ENCODE measurements at regions not wholly inside any gene's neighbourhood (a gene's known extent, or its start where the extent isn't known, plus 50 kb on each side); places are given as distances from the start of the nearest gene placed in this dataset.
"Not testable (repeated sequence)": the region's sequence is repeated elsewhere in the genome, so short reads cannot be mapped to it uniquely, and the experiment has no call there.

GRCh38 chr11:39333006-39333405, 2126.4 kb downstream of the LRRC4C start:
- WGBS = 79% methylated on average over 21 of the region's 21 CpGs
- DNase-seq (ENCODE audit: low read depth in 6 of 9, low spot score in 9 of 9); H3K27ac ChIP-seq (ENCODE audit: low read depth in 1 of 2, low read length in 1 of 2); H3K4me3 ChIP-seq (ENCODE audit: low read length in 2 of 2); H3K36me3 ChIP-seq (ENCODE audit: control insufficient read depth in 2 of 2, insufficient read depth in 2 of 2, low read length in 1 of 2); H3K4me1 ChIP-seq (ENCODE audit: control insufficient read depth in 2 of 2, insufficient read depth in 2 of 2, low read length in 2 of 2); H3K9me3 ChIP-seq (ENCODE audit: control insufficient read depth in 2 of 2, insufficient read depth in 1 of 2, low read length in 1 of 2); H3K27me3 ChIP-seq (ENCODE audit: control insufficient read depth in 2 of 2, insufficient read depth in 1 of 2, low read length in 1 of 2): not testable (repeated sequence)

- Histone ChIP-seq H3K9me3 (ENCODE audit: control insufficient read depth in 2 of 2, insufficient read depth in 1 of 2, low read length in 1 of 2) (no peaks in the 10 kb centered on the region), H3K27ac (ENCODE audit: low read depth in 1 of 2, low read length in 1 of 2) (no peak overlapping the region), H3K36me3 (ENCODE audit: control insufficient read depth in 2 of 2, insufficient read depth in 2 of 2, low read length in 1 of 2) (no peaks in the 10 kb centered on the region), H3K27me3 (ENCODE audit: control insufficient read depth in 2 of 2, insufficient read depth in 1 of 2, low read length in 1 of 2) (no peaks in the 10 kb centered on the region), H3K4me1 (ENCODE audit: control insufficient read depth in 2 of 2, insufficient read depth in 2 of 2, low read length in 2 of 2) (no peaks in the 10 kb centered on the region), H3K4me3 (ENCODE audit: low read length in 2 of 2) (no peak overlapping the region)
- no peak for DNase-seq (ENCODE audit: low read depth in 6 of 9, low spot score in 9 of 9)
- WGBS = 62% methylated on average over 6 of the region's 6 CpGs
Observed at GRCh38 chr11:39327302-39327701, 2132.2 kb downstream of the LRRC4C start.

- H3K4me1 ChIP-seq (ENCODE audit: control insufficient read depth in 2 of 2, insufficient read depth in 2 of 2, low read length in 2 of 2); H3K27me3 ChIP-seq (ENCODE audit: control insufficient read depth in 2 of 2, insufficient read depth in 1 of 2, low read length in 1 of 2); H3K4me3 ChIP-seq (ENCODE audit: low read length in 2 of 2); H3K27ac ChIP-seq (ENCODE audit: low read depth in 1 of 2, low read length in 1 of 2); H3K9me3 ChIP-seq (ENCODE audit: control insufficient read depth in 2 of 2, insufficient read depth in 1 of 2, low read length in 1 of 2); DNase-seq (ENCODE audit: low read depth in 6 of 9, low spot score in 9 of 9); H3K36me3 ChIP-seq (ENCODE audit: control insufficient read depth in 2 of 2, insufficient read depth in 2 of 2, low read length in 1 of 2): not testable (repeated sequence)
- 95% methylated on average over 21 of the region's 21 CpGs for WGBS
Observed at GRCh38 chr11:39311888-39312287, 2147.6 kb downstream of the LRRC4C start.

DNA sequence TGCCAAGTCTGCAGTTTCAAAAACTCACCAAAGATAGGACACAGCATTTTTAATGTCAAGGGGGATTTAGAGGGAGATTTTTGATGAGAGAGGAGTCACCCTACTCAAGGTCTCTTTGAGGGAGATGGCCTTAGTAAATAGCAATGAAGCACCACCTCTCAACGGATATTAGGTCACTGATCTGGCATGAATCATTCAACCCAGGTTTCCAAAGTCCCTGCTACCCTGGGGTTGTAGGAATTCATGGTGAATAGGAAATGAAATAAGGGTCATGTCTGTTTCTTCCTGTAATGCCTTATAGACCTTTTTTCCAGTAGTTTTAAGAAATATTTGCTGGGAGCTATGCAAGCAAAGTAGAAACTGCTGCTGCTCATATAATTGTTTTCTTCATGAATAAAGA, 2154.9 kb downstream of the LRRC4C start:
- H3K9me3 ChIP-seq (ENCODE audit: control insufficient read depth in 2 of 2, insufficient read depth in 1 of 2, low read length in 1 of 2) = no peaks in the 10 kb centered on the region
- no peaks in the 10 kb centered on the region for H3K27me3 ChIP-seq (ENCODE audit: control insufficient read depth in 2 of 2, insufficient read depth in 1 of 2, low read length in 1 of 2)
- no peaks in the 10 kb centered on the region for H3K4me1 ChIP-seq (ENCODE audit: control insufficient read depth in 2 of 2, insufficient read depth in 2 of 2, low read length in 2 of 2)
- H3K36me3 ChIP-seq (ENCODE audit: control insufficient read depth in 2 of 2, insufficient read depth in 2 of 2, low read length in 1 of 2) = no peaks in the 10 kb centered on the region
- H3K27ac ChIP-seq (ENCODE audit: low read depth in 1 of 2, low read length in 1 of 2) = no peak overlapping the region
- WGBS = 74% methylated on average over 1 of the region's 1 CpG
- DNase-seq (ENCODE audit: low read depth in 6 of 9, low spot score in 9 of 9) = no peak
- H3K4me3 ChIP-seq (ENCODE audit: low read length in 2 of 2) = no peak overlapping the region

DNA sequence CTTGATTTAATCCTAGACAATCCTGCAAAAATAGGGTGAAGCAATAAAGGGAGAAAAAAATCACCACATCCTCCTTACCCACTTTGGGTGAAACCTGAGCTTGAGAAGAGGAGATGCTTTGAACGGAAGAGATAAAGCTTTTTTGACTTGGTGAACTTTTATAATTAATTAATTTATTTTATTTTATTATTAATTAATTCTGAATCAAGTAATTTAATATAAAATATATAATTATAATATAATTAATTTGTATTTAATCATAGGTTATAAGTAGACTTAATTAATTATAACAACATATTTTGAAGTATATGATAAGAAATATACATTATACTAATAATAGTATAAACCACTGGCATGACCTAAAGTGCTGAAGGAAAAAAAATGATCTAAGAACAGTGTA, 2164.8 kb downstream of the LRRC4C start:
- Histone ChIP-seq H3K27me3 (ENCODE audit: control insufficient read depth in 2 of 2, insufficient read depth in 1 of 2, low read length in 1 of 2) (no peaks in the 10 kb centered on the region), H3K4me1 (ENCODE audit: control insufficient read depth in 2 of 2, insufficient read depth in 2 of 2, low read length in 2 of 2) (no peaks in the 10 kb centered on the region), H3K9me3 (ENCODE audit: control insufficient read depth in 2 of 2, insufficient read depth in 1 of 2, low read length in 1 of 2) (no peaks in the 10 kb centered on the region), H3K4me3 (ENCODE audit: low read length in 2 of 2) (no peak overlapping the region), H3K36me3 (ENCODE audit: control insufficient read depth in 2 of 2, insufficient read depth in 2 of 2, low read length in 1 of 2) (no peaks in the 10 kb centered on the region), H3K27ac (ENCODE audit: low read depth in 1 of 2, low read length in 1 of 2) (no peak overlapping the region)
- 95% methylated on average over 1 of the region's 1 CpG for WGBS
- DNase-seq (ENCODE audit: low read depth in 6 of 9, low spot score in 9 of 9) = no peak

DNA sequence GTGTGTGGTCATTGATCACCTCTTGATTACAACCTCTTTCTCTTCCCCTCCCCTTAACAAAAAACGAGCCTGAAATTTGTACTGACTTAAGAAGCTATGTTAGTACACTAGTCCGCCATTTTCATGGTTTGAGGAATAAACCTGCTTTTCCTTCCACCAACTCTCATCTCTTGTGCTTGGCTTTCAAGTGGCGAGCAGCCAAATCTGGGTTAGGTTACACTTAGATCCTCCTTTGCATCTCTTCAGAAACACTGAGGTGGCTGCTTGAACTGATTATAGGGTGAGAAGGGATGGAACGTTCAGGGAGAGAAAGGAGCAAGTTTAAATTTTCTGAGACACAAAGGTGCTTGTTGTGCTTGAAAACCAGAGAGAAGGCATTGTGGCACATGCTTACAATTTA, 2171.4 kb downstream of the LRRC4C start:
- WGBS = 86% methylated on average over 4 of the region's 4 CpGs
- no peak for DNase-seq (ENCODE audit: low read depth in 6 of 9, low spot score in 9 of 9)

DNA sequence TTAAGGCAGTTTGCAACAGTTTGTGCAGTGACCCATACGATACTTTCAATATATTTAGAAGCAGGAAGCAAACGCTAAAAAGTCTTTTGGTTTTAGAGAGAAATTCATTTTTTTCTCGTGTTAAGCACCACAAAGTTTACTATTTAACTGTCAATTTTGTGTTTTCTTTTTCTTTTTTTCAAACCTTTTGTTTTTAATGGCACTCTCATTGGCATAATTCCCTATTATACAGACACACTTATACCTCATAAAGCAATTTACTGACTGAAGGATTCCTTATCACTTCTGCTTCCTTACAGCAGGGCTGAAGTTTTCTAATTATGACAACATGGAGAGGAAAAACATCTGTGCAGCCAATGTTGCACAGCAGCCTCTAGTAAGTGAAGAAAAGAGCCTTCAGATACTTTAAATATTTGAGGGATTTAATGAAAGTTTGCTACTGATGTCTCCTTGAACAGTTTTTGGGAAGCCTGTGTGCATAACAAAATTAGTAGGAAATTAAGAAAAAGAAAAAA, 2191.2 kb downstream of the LRRC4C start:
- DNase-seq (ENCODE audit: low read depth in 6 of 9, low spot score in 9 of 9) = no peak
- WGBS = 86% methylated on average over 3 of the region's 3 CpGs
- peaks cover 0 to 3% of the 10 kb centered on the region in 2 donors for H3K9me3 ChIP-seq (ENCODE audit: control insufficient read depth in 2 of 2, insufficient read depth in 1 of 2, low read length in 1 of 2)

More for the DNA sequence above, 2171.4 kb downstream of the LRRC4C start:
- no peaks in the 10 kb centered on the region for H3K36me3 ChIP-seq (ENCODE audit: control insufficient read depth in 2 of 2, insufficient read depth in 2 of 2, low read length in 1 of 2)
- no peaks in the 10 kb centered on the region for H3K27me3 ChIP-seq (ENCODE audit: control insufficient read depth in 2 of 2, insufficient read depth in 1 of 2, low read length in 1 of 2)
- peaks cover 0 to 10% of the 10 kb centered on the region in 2 donors for H3K9me3 ChIP-seq (ENCODE audit: control insufficient read depth in 2 of 2, insufficient read depth in 1 of 2, low read length in 1 of 2)
- H3K4me3 ChIP-seq (ENCODE audit: low read length in 2 of 2) = no peak overlapping the region
- H3K27ac ChIP-seq (ENCODE audit: low read depth in 1 of 2, low read length in 1 of 2) = no peak overlapping the region
- no peaks in the 10 kb centered on the region for H3K4me1 ChIP-seq (ENCODE audit: control insufficient read depth in 2 of 2, insufficient read depth in 2 of 2, low read length in 2 of 2)

DNA sequence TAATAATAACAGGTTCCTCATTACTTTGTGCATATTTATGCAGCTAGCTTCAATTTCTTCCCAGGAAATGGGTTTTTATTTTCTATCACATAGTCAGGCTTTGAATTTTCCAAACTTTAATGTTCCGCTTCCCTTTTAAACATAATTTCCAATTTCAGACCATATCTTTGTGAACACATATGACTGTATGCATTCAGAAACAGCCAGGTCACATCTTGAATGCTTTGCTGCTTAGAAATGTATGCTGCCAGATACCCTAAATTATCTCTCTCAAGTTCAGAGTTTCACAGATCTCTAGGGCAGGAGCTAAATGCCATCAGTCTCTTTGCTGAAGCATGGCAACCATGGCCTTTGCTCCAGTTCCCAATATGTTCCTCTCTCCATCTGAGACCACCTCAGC, 2203.8 kb downstream of the LRRC4C start:
- no peaks in the 10 kb centered on the region for H3K36me3 ChIP-seq (ENCODE audit: control insufficient read depth in 2 of 2, insufficient read depth in 2 of 2, low read length in 1 of 2)
- no peaks in the 10 kb centered on the region for H3K27me3 ChIP-seq (ENCODE audit: control insufficient read depth in 2 of 2, insufficient read depth in 1 of 2, low read length in 1 of 2)
- 93% methylated on average over 1 of the region's 1 CpG for WGBS
- H3K4me3 ChIP-seq (ENCODE audit: low read length in 2 of 2) = no peak overlapping the region
- no peak for DNase-seq (ENCODE audit: low read depth in 6 of 9, low spot score in 9 of 9)
- no peaks in the 10 kb centered on the region for H3K4me1 ChIP-seq (ENCODE audit: control insufficient read depth in 2 of 2, insufficient read depth in 2 of 2, low read length in 2 of 2)
- no peak overlapping the region for H3K27ac ChIP-seq (ENCODE audit: low read depth in 1 of 2, low read length in 1 of 2)
- H3K9me3 ChIP-seq (ENCODE audit: control insufficient read depth in 2 of 2, insufficient read depth in 1 of 2, low read length in 1 of 2) = peaks cover 0 to 13% of the 10 kb centered on the region in 2 donors

More for the DNA sequence above, 2191.2 kb downstream of the LRRC4C start:
- H3K27me3 ChIP-seq (ENCODE audit: control insufficient read depth in 2 of 2, insufficient read depth in 1 of 2, low read length in 1 of 2) = no peaks in the 10 kb centered on the region
- no peaks in the 10 kb centered on the region for H3K4me1 ChIP-seq (ENCODE audit: control insufficient read depth in 2 of 2, insufficient read depth in 2 of 2, low read length in 2 of 2)
- no peak overlapping the region for H3K4me3 ChIP-seq (ENCODE audit: low read length in 2 of 2)
- no peaks in the 10 kb centered on the region for H3K36me3 ChIP-seq (ENCODE audit: control insufficient read depth in 2 of 2, insufficient read depth in 2 of 2, low read length in 1 of 2)
- H3K27ac ChIP-seq (ENCODE audit: low read depth in 1 of 2, low read length in 1 of 2) = no peak overlapping the region

GRCh38 chr11:39249566-39250365, 2209.7 kb downstream of the LRRC4C start:
- H3K27me3 ChIP-seq (ENCODE audit: control insufficient read depth in 2 of 2, insufficient read depth in 1 of 2, low read length in 1 of 2) = no peaks in the 10 kb centered on the region
- 87% methylated on average over 3 of the region's 3 CpGs for WGBS
- H3K9me3 ChIP-seq (ENCODE audit: control insufficient read depth in 2 of 2, insufficient read depth in 1 of 2, low read length in 1 of 2) = peaks cover 0 to 4% of the 10 kb centered on the region in 2 donors
- H3K4me3 ChIP-seq (ENCODE audit: low read length in 2 of 2) = no peak overlapping the region
- H3K4me1 ChIP-seq (ENCODE audit: control insufficient read depth in 2 of 2, insufficient read depth in 2 of 2, low read length in 2 of 2) = no peaks in the 10 kb centered on the region
- no peak overlapping the region for H3K27ac ChIP-seq (ENCODE audit: low read depth in 1 of 2, low read length in 1 of 2)
- no peak for DNase-seq (ENCODE audit: low read depth in 6 of 9, low spot score in 9 of 9)
- H3K36me3 ChIP-seq (ENCODE audit: control insufficient read depth in 2 of 2, insufficient read depth in 2 of 2, low read length in 1 of 2) = no peaks in the 10 kb centered on the region
